SK-N-SH treated with all-trans-retinoic acid at 6 μM for 48 hours (cell line): ENCODE measurements at regions not wholly inside any gene's neighbourhood (a gene's known extent, or its start where the extent isn't known, plus 50 kb on each side); places are given as distances from the start of the nearest gene placed in this dataset.

Experiments used
- BACH2 ChIP-seq: fragments of 250-450 bp; sonication (Bioruptor Pico); IDR thresholded peaks from 2 replicates; pipeline ENCODE4 v1.9.0; 2021; ENCODE audit warnings: mild to moderate bottlenecking, borderline replicate concordance
- PATZ1 ChIP-seq: fragments of 250-450 bp; sonication (Bioruptor Pico); IDR thresholded peaks from 2 replicates; pipeline ENCODE4 v1.8.0; 2020; ENCODE audit warnings: mild to moderate bottlenecking, moderate library complexity, borderline replicate concordance

DNA sequence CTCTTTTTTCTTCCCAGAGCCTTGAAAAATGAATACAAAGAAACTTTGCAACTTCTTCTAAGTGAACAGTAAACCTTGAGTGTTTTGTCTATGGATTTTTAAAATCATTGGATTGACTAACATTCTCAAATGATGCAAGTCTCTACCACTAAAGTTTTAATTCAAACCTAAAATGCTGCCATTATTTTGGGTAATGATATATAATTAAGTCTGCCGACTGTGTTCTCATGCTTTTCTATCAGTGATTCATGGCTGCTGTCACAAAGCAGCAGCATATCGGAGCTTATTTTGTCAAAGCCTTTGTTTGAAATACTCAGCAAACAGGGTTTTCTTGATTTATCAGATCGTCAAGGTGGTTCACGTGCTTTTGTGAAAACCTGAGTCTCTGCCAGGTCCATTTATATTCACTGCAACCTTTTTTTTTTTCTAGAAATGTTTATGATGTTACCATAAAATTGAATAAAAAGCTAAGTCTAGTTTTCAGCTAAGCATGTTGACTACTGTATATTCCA lies 96.3 kb downstream of the GJA1 start:
- TF ChIP-seq BACH2 (CRISPR knock-in tag): no peak
- TF ChIP-seq PATZ1 (CRISPR knock-in tag): no peak
